HepG2 (cell line): ENCODE measurements at regions not wholly inside any gene's neighbourhood (a gene's known extent, or its start where the extent isn't known, plus 50 kb on each side); places are given as distances from the start of the nearest gene placed in this dataset.

ENCODE experiments used
- CEBPB ChIP-seq: IDR thresholded peaks from 2 replicates; pipeline ENCODE4 v1.6.1; 2011; ENCODE audit warnings: low read depth, low read length, improper control_type of control experiment, borderline replicate concordance
- CEBPG ChIP-seq: IDR thresholded peaks from 2 replicates; pipeline ENCODE4 v1.6.1; 2016
- DDIT3 ChIP-seq: sonication (generic); formaldehyde crosslinking; IDR thresholded peaks from 2 replicates; pipeline ENCODE4 v1.4.0; 2020; ENCODE audit warnings: mild to moderate bottlenecking, missing genetic modification reagents
- FOSL2 ChIP-seq: sonication (generic); formaldehyde crosslinking; IDR thresholded peaks from 2 replicates; pipeline ENCODE4 v1.4.0; 2020; ENCODE audit warnings: missing genetic modification reagents
- FOXA1 ChIP-seq, 2 experiments: fragments of 450-650 bp in 1 of 2; sonication (generic) in 1 of 2; formaldehyde crosslinking in 1 of 2; IDR thresholded peaks; 2 replicates each; pipeline versions ENCODE4 v1.4.0 to v1.6.1; 2016 to 2020; ENCODE audit warnings: missing genetic modification reagents in 1 of 2
- FOXA3 ChIP-seq: IDR thresholded peaks from 2 replicates; pipeline ENCODE4 v1.6.1; 2016; ENCODE audit warnings: missing genetic modification reagents, missing compliant biosample characterization
- FOXP4 ChIP-seq: sonication (generic); formaldehyde crosslinking; IDR thresholded peaks from 2 replicates; pipeline ENCODE4 v1.4.0; 2020; ENCODE audit warnings: missing genetic modification reagents
- HES4 ChIP-seq: sonication (generic); formaldehyde crosslinking; IDR thresholded peaks from 2 replicates; pipeline ENCODE4 v1.9.0; 2021; ENCODE audit warnings: mild to moderate bottlenecking, missing genetic modification reagents, borderline replicate concordance
- HNF4A ChIP-seq: sonication (generic); formaldehyde crosslinking; IDR thresholded peaks from 2 replicates; pipeline ENCODE4 v1.4.0; 2020; ENCODE audit warnings: missing genetic modification reagents
- HNF4G ChIP-seq, 2 experiments: sonication (generic) in 1 of 2; formaldehyde crosslinking in 1 of 2; IDR thresholded peaks; 2 replicates each; pipeline versions ENCODE4 v1.4.0 to v1.6.1; 2011 to 2020; ENCODE audit warnings: borderline replicate concordance in 2 of 2, low read depth in 2 of 2, mild to moderate bottlenecking in 2 of 2, low read length in 1 of 2, missing genetic modification reagents in 1 of 2, moderate library complexity in 1 of 2
- SIX4 ChIP-seq: sonication (generic); formaldehyde crosslinking; IDR thresholded peaks from 2 replicates; pipeline ENCODE4 v1.4.0; 2020; ENCODE audit warnings: missing genetic modification reagents
- SOX5 ChIP-seq: IDR thresholded peaks from 2 replicates; pipeline ENCODE4 v1.6.1; 2016; ENCODE audit warnings: borderline replicate concordance
- ZFP36 ChIP-seq: fragments of 150-350 bp; IDR thresholded peaks from 2 replicates; pipeline ENCODE4 v1.6.1; 2018; ENCODE audit warnings: borderline replicate concordance, low read length, low read depth; ENCODE audit not compliant: partially characterized antibody
- ZNF644 ChIP-seq: IDR thresholded peaks from 2 replicates; pipeline ENCODE4 v1.6.1; 2016; ENCODE audit warnings: low read depth

- peak; percentile 49; the same call in 1 of the 2 replicates for TF ChIP-seq FOXA3
- TF ChIP-seq CEBPG (CRISPR knock-in tag), result peak; percentile 88
- TF ChIP-seq FOXP4, result 0 out of 2 replicates have a peak, but pooled peaks have one; percentile 25
- peak; percentile 97 for TF ChIP-seq CEBPB
- TF ChIP-seq ZFP36, result no peak
- no peak for TF ChIP-seq HES4 (CRISPR knock-in tag)
- TF ChIP-seq HNF4G (IDR thresholded peaks at IDR 0.05; ENCODE audit: borderline replicate concordance, low read depth, low read length), result 0 out of 2 replicates have a peak, but pooled peaks have one; percentile 33
- TF ChIP-seq HNF4G (CRISPR knock-in tag; IDR thresholded peaks at IDR 0.05; ENCODE audit: borderline replicate concordance, low read depth), result no peak
- TF ChIP-seq HNF4A (CRISPR knock-in tag), result peak; percentile 56; the same call in 1 of the 2 replicates
- no peak for TF ChIP-seq FOXA1 (IDR thresholded peaks at IDR 0.05)
- peak; percentile 53; the same call in 1 of the 2 replicates for TF ChIP-seq FOXA1 (CRISPR knock-in tag; IDR thresholded peaks at IDR 0.05)
- peak; percentile 34; the same call in 1 of the 2 replicates for TF ChIP-seq SIX4 (CRISPR knock-in tag)
- TF ChIP-seq DDIT3 (CRISPR knock-in tag), result peak; percentile 89; the same call in 1 of the 2 replicates
- TF ChIP-seq SOX5 (CRISPR knock-in tag), result 0 out of 2 replicates have a peak, but pooled peaks have one; percentile 14
- TF ChIP-seq FOSL2 (CRISPR knock-in tag), result peak; percentile 45; the same call in 1 of the 2 replicates
- peak; percentile 53; the same call in 1 of the 2 replicates for TF ChIP-seq ZNF644 (CRISPR knock-in tag)
Measured at GRCh38 chr2:33909945-33910695, 311.0 kb upstream of the FAM98A start (continued).
